Smooth muscle cell (in vitro differentiated cells): ENCODE measurements at regions not wholly inside any gene's neighbourhood (a gene's known extent, or its start where the extent isn't known, plus 50 kb on each side); places are given as distances from the start of the nearest gene placed in this dataset.

Source experiments
- DNase-seq: peaks from one replicate; lab custom pipeline; 2025; ENCODE audit not compliant: unreplicated experiment; lab: John Stamatoyannopoulos, UW
- H2AFZ ChIP-seq: fragments of 200-600 bp; sonication (generic); 2 replicates; pipeline ENCODE4 v1.6.0; 2016; ENCODE audit warnings: antibody characterized with exemption, low read depth, mild to moderate bottlenecking
- H3F3A ChIP-seq: fragments of 200-600 bp; sonication (generic); 2 replicates; pipeline ENCODE4 v1.6.0; 2017; ENCODE audit warnings: antibody characterized with exemption, low read depth
- H3K27ac ChIP-seq: fragments of 200-600 bp; sonication (generic); 2 replicates; pipeline ENCODE4 v1.5.1; 2016; ENCODE audit warnings: low read depth, mild to moderate bottlenecking
- H3K27me3 ChIP-seq: fragments of 200-600 bp; sonication (generic); 2 replicates; pipeline ENCODE4 v1.6.1; 2016; ENCODE audit warnings: low read depth, mild to moderate bottlenecking
- H3K36me3 ChIP-seq: fragments of 200-600 bp; sonication (generic); 2 replicates; pipeline ENCODE4 v1.5.1; 2016; ENCODE audit warnings: low read depth
- H3K4me1 ChIP-seq: fragments of 200-600 bp; sonication (generic); 2 replicates; pipeline ENCODE4 v1.5.1; 2016; ENCODE audit warnings: low read depth
- H3K4me2 ChIP-seq: fragments of 200-600 bp; sonication (generic); 2 replicates; pipeline ENCODE4 v1.6.0; 2016; ENCODE audit warnings: mild to moderate bottlenecking
- H3K4me3 ChIP-seq: fragments of 200-600 bp; sonication (generic); 2 replicates; pipeline ENCODE4 v1.5.1; 2016; ENCODE audit warnings: mild to moderate bottlenecking
- H3K79me2 ChIP-seq: fragments of 200-600 bp; sonication (generic); 2 replicates; pipeline ENCODE4 v1.6.0; 2016; ENCODE audit warnings: low read depth, mild to moderate bottlenecking
- H3K9ac ChIP-seq: fragments of 200-600 bp; sonication (generic); 2 replicates; pipeline ENCODE4 v1.6.0; 2016; ENCODE audit warnings: low read depth
- H3K9me3 ChIP-seq: fragments of 200-600 bp; sonication (generic); replicated peaks from 2 replicates; pipeline ENCODE4 v1.5.1; 2016; ENCODE audit warnings: low read depth
- H4K20me1 ChIP-seq: fragments of 200-600 bp; sonication (generic); 2 replicates; pipeline ENCODE4 v1.6.0; 2016; ENCODE audit warnings: low read depth
- CTCF ChIP-seq: fragments of 200-600 bp; sonication (generic); IDR thresholded peaks from 2 replicates; pipeline ENCODE4 v1.5.1; 2017; ENCODE audit warnings: borderline replicate concordance, mild to moderate bottlenecking, antibody characterized with exemption; ENCODE audit not compliant: insufficient read depth, poor library complexity, severe bottlenecking
- WGBS: methylation state at CpG from one replicate; pipeline ENCODE4 v1.1.7; 2016; ENCODE audit warnings: low lambda C conversion rate; 5-methylcytosine and 5-hydroxymethylcytosine counted together

GRCh38 chr1:34270181-34270580 lies 93.5 kb downstream of the C1orf94 start:
- Histone ChIP-seq H3K36me3 (no peaks in the 10 kb centered on the region), H3K9me3 (no peaks in the 10 kb centered on the region), H3K79me2 (no peaks in the 10 kb centered on the region), H3K4me3 (no peak overlapping the region), H3K4me1 (peaks cover 3% of the 10 kb centered on the region), H3K9ac (no peak overlapping the region), H3K27ac (no peak overlapping the region), H3K27me3 (peaks cover 12% of the 10 kb centered on the region), H4K20me1 (no peaks in the 10 kb centered on the region), H2AFZ (no peak overlapping the region), H3K4me2 (no peak overlapping the region), H3F3A (no peaks in the 10 kb centered on the region)
- 57% methylated on average over 3 of the region's 3 CpGs for WGBS
- TF ChIP-seq CTCF: no peak
- no peak for DNase-seq

GRCh38 chr1:34272152-34272551 lies 95.4 kb downstream of the C1orf94 start:
- H3F3A ChIP-seq: no peaks in the 10 kb centered on the region
- H3K9ac ChIP-seq: no peak overlapping the region
- no peak for TF ChIP-seq CTCF
- H3K9me3 ChIP-seq: no peaks in the 10 kb centered on the region
- H4K20me1 ChIP-seq: no peaks in the 10 kb centered on the region
- WGBS: 88% methylated on average over 4 of the region's 4 CpGs
- H3K4me3 ChIP-seq: no peak overlapping the region
- H3K27me3 ChIP-seq: peaks cover 2% of the 10 kb centered on the region
- no peaks in the 10 kb centered on the region for H3K36me3 ChIP-seq
- H2AFZ ChIP-seq: no peak overlapping the region
- no peaks in the 10 kb centered on the region for H3K4me1 ChIP-seq
- DNase-seq: no peak
- H3K79me2 ChIP-seq: no peaks in the 10 kb centered on the region
- H3K27ac ChIP-seq: no peak overlapping the region
- H3K4me2 ChIP-seq: no peak overlapping the region

GRCh38 chr1:34275150-34275549 lies 98.4 kb downstream of the C1orf94 start:
- WGBS: 85% methylated on average over 3 of the region's 3 CpGs
- no peak for TF ChIP-seq CTCF

DNA sequence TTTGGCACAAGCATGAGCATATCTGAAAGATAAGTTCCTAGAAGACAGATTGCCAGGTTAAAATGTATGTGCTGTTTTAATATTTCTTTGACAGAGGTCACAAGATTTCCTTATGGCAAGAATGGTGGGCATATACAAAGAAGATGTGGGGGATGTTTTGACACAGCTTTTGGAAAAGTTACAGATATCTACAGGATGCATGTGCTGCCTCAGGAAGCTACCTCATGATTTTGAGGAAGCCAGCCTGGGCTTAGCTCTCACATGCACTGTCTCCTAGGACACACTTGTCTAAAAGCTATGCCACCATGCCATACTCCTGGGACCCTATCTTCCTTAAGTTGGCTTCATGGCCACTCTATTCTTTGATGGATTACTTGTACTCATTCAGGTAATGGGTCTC lies 99.9 kb downstream of the C1orf94 start:
- Histone ChIP-seq H3K4me3 (no peak overlapping the region), H2AFZ (no peak overlapping the region), H3K4me1 (no peaks in the 10 kb centered on the region), H3K27me3 (no peaks in the 10 kb centered on the region), H4K20me1 (no peaks in the 10 kb centered on the region), H3K27ac (no peak overlapping the region), H3K9me3 (no peaks in the 10 kb centered on the region), H3F3A (no peaks in the 10 kb centered on the region), H3K79me2 (no peaks in the 10 kb centered on the region), H3K36me3 (no peaks in the 10 kb centered on the region), H3K9ac (no peak overlapping the region), H3K4me2 (no peak overlapping the region)
- TF ChIP-seq CTCF: no peak
- DNase-seq: no peak

More at GRCh38 chr1:34275150-34275549, 98.4 kb downstream of the C1orf94 start:
- Histone ChIP-seq H2AFZ (no peak overlapping the region), H3K27ac (no peak overlapping the region), H3K27me3 (no peaks in the 10 kb centered on the region), H3F3A (no peaks in the 10 kb centered on the region), H3K9ac (no peak overlapping the region), H3K4me3 (no peak overlapping the region), H4K20me1 (no peaks in the 10 kb centered on the region), H3K79me2 (no peaks in the 10 kb centered on the region), H3K9me3 (no peaks in the 10 kb centered on the region), H3K36me3 (no peaks in the 10 kb centered on the region), H3K4me2 (no peak overlapping the region), H3K4me1 (no peaks in the 10 kb centered on the region)
- DNase-seq: no peak
